OCI-LY3 (cell line): ENCODE measurements at regions not wholly inside any gene's neighbourhood (a gene's known extent, or its start where the extent isn't known, plus 50 kb on each side); places are given as distances from the start of the nearest gene placed in this dataset.

Experiments used
- EZH2phosphoT487 ChIP-seq: fragments of 200-600 bp; shearing (Covaris generic); IDR thresholded peaks from 2 replicates; pipeline ENCODE4 v1.6.1; 2018; ENCODE audit warnings: antibody characterized with exemption, mixed run types, low read depth
- TF ChIP-seq, protein P1 (sequence below): fragments of 200-600, 300-600 bp; sonication (generic); IDR thresholded peaks from 2 replicates; pipeline ENCODE4 v1.5.1; 2014; ENCODE audit warnings: antibody characterized with exemption, low read length, low read depth

GRCh38 chr7:80298201-80298600 lies 163.6 kb downstream of the GNAI1 start:
- TF ChIP-seq, protein P1, sequence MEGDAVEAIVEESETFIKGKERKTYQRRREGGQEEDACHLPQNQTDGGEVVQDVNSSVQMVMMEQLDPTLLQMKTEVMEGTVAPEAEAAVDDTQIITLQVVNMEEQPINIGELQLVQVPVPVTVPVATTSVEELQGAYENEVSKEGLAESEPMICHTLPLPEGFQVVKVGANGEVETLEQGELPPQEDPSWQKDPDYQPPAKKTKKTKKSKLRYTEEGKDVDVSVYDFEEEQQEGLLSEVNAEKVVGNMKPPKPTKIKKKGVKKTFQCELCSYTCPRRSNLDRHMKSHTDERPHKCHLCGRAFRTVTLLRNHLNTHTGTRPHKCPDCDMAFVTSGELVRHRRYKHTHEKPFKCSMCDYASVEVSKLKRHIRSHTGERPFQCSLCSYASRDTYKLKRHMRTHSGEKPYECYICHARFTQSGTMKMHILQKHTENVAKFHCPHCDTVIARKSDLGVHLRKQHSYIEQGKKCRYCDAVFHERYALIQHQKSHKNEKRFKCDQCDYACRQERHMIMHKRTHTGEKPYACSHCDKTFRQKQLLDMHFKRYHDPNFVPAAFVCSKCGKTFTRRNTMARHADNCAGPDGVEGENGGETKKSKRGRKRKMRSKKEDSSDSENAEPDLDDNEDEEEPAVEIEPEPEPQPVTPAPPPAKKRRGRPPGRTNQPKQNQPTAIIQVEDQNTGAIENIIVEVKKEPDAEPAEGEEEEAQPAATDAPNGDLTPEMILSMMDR = no peak
- no peak for TF ChIP-seq EZH2phosphoT487
